Common myeloid progenitor, CD34-positive (primary cell): ENCODE measurements at regions not wholly inside any gene's neighbourhood (a gene's known extent, or its start where the extent isn't known, plus 50 kb on each side); places are given as distances from the start of the nearest gene placed in this dataset.

ENCODE experiments used
- CTCF ChIA-PET: fragments of 350-600 bp; sonication (Branson Sonifier 250); formaldehyde crosslinking; loops from one replicate; lab custom pipeline; 2021; ENCODE audit warnings: antibody characterized with exemption; lab: Charles Lee
- POLR2A ChIA-PET: fragments of 350-600 bp; sonication (Branson Sonifier 250); formaldehyde crosslinking; loops from one replicate; lab custom pipeline; 2021; ENCODE audit warnings: antibody characterized with exemption; lab: Charles Lee
- DNase-seq, 3 donors: peaks; one replicate each; pipeline versions ENCODE4 v3.0.0 to v3.0.0-alpha.2; 2013
- H3K27ac ChIP-seq, 2 experiments: 1 replicate in 1 of 2; 2 replicates in 1 of 2; pipeline ENCODE4 v1.7.0; 2013; ENCODE audit warnings: inconsistent platforms in 2 of 2, low read length in 2 of 2, mild to moderate bottlenecking in 2 of 2, low read depth in 1 of 2, moderate library complexity in 1 of 2; ENCODE audit not compliant: severe bottlenecking in 2 of 2, insufficient read depth in 1 of 2, poor library complexity in 1 of 2
- H3K27me3 ChIP-seq, 5 experiments: replicated peaks in 2 of 5; 1 replicate in 3 of 5; 2 replicates in 2 of 5; pipeline versions ENCODE4 v1.6.1 to v1.7.0; 2013; ENCODE audit warnings: low read length in 4 of 5, mild to moderate bottlenecking in 2 of 5, moderate library complexity in 2 of 5, inconsistent platforms in 1 of 5; ENCODE audit not compliant: insufficient read depth in 5 of 5, control insufficient read depth in 4 of 5
- H3K36me3 ChIP-seq, 4 experiments: 1 replicate in 2 of 4; 2 replicates in 2 of 4; pipeline versions ENCODE4 v1.6.1 to v1.7.0; 2013; ENCODE audit warnings: low read length in 3 of 4, control low read depth in 1 of 4, mild to moderate bottlenecking in 1 of 4; ENCODE audit not compliant: control insufficient read depth in 4 of 4, insufficient read depth in 4 of 4
- H3K4me1 ChIP-seq, 4 experiments: 1 replicate in 3 of 4; 2 replicates in 1 of 4; pipeline versions ENCODE4 v1.6.1 to v1.7.1; 2013; ENCODE audit warnings: low read length in 3 of 4, mild to moderate bottlenecking in 3 of 4, control low read depth in 1 of 4, inconsistent platforms in 1 of 4, moderate library complexity in 1 of 4; ENCODE audit not compliant: control insufficient read depth in 4 of 4, insufficient read depth in 4 of 4; ENCODE audit errors: control extremely low read depth in 1 of 4
- H3K4me3 ChIP-seq, 7 experiments: 1 replicate in 4 of 7; 2 replicates in 3 of 7; pipeline versions ENCODE4 v1.5.1 to v1.7.0; 2013; ENCODE audit warnings: mild to moderate bottlenecking in 7 of 7, low read length in 6 of 7, moderate library complexity in 6 of 7, inconsistent platforms in 2 of 7, low read depth in 2 of 7, control low read depth in 1 of 7; ENCODE audit not compliant: insufficient read depth in 4 of 7, control insufficient read depth in 1 of 7; ENCODE audit errors: extremely low read depth in 1 of 7
- H3K9me3 ChIP-seq, 5 experiments: 1 replicate in 4 of 5; 2 replicates in 1 of 5; pipeline versions ENCODE4 v1.6.1 to v1.7.1; 2013; ENCODE audit warnings: low read length in 4 of 5, mild to moderate bottlenecking in 2 of 5, inconsistent platforms in 1 of 5, low read depth in 1 of 5, moderate library complexity in 1 of 5; ENCODE audit not compliant: control insufficient read depth in 4 of 5, insufficient read depth in 2 of 5; ENCODE audit errors: control extremely low read depth in 1 of 5
- WGBS: methylation state at CpG from one replicate; pipeline ENCODE4 v1.1.5; 2013; ENCODE audit not compliant: insufficient coverage; 5-methylcytosine and 5-hydroxymethylcytosine counted together

- Histone ChIP-seq H3K27ac (no peak overlapping the region), H3K4me3 (no peak overlapping the region), H3K27me3 (no peaks in the 10 kb centered on the region), H3K9me3 (no peaks in the 10 kb centered on the region), H3K4me1 (peaks cover 0 to 6% (median under 1%) of the 10 kb centered on the region in 4 experiments), H3K36me3 (no peaks in the 10 kb centered on the region)
- peak; percentile 2 to 20 (median 8) for DNase-seq
- CTCF ChIA-PET: interaction anchor here (1.1 kb wide), 1 partner anchor 46 kb away, joined by 3 read pairs; no protein-coding TSS in a partner anchor
- 90% methylated on average over 6 of the region's 9 CpGs for WGBS
- POLR2A ChIA-PET: interaction anchor here (0.7 kb wide), 1 partner anchor 119 kb away, joined by 3 read pairs; no protein-coding TSS in a partner anchor
These were observed 95.7 kb upstream of the VANGL1 start for GRCh38 chr1:115545791-115546733.

GRCh38 chr1:115545096-115545720 is 96.6 kb upstream of the VANGL1 start:
- peaks cover 0 to 6% (median under 1%) of the 10 kb centered on the region in 4 experiments for H3K4me1 ChIP-seq
- 85% methylated on average over 15 of the region's 15 CpGs for WGBS
- ChIA-PET CTCF (no interaction called here), POLR2A (interaction anchor here (0.7 kb wide), 1 partner anchor 118 kb away, joined by 3 read pairs; no protein-coding TSS in a partner anchor)
- no peak overlapping the region for H3K4me3 ChIP-seq
- no peaks in the 10 kb centered on the region for H3K27me3 ChIP-seq
- H3K36me3 ChIP-seq: no peaks in the 10 kb centered on the region
- no peak for DNase-seq
- H3K27ac ChIP-seq: no peak overlapping the region
- no peaks in the 10 kb centered on the region for H3K9me3 ChIP-seq

GRCh38 chr1:115544131-115544530 is 97.6 kb upstream of the VANGL1 start:
- no peak overlapping the region for H3K4me3 ChIP-seq
- ChIA-PET CTCF (interaction anchor here (1.0 kb wide), 1 partner anchor 51 kb away, joined by 3 read pairs; no protein-coding TSS in a partner anchor), POLR2A (no interaction called here)
- no peaks in the 10 kb centered on the region for H3K9me3 ChIP-seq
- WGBS: 67% methylated on average over 1 of the region's 4 CpGs
- no peak for DNase-seq
- no peaks in the 10 kb centered on the region for H3K27me3 ChIP-seq
- H3K36me3 ChIP-seq: no peaks in the 10 kb centered on the region
- no peak overlapping the region for H3K27ac ChIP-seq
- H3K4me1 ChIP-seq: peaks cover 0 to 6% (median under 1%) of the 10 kb centered on the region in 4 experiments

- H3K27me3 ChIP-seq: no peaks in the 10 kb centered on the region
- H3K9me3 ChIP-seq: no peaks in the 10 kb centered on the region
- WGBS: no CpG with 5 or more reads among the region's 2 CpGs
- no peaks in the 10 kb centered on the region for H3K36me3 ChIP-seq
- POLR2A ChIA-PET: no interaction called here
- peaks cover 0 to 6% (median under 1%) of the 10 kb centered on the region in 4 experiments for H3K4me1 ChIP-seq
- CTCF ChIA-PET: interaction anchor here (1.0 kb wide), 1 partner anchor 52 kb away, joined by 3 read pairs; no protein-coding TSS in a partner anchor
- H3K27ac ChIP-seq: no peak overlapping the region
- no peak for DNase-seq
- H3K4me3 ChIP-seq: no peak overlapping the region
These were observed 98.5 kb upstream of the VANGL1 start for GRCh38 chr1:115543247-115543646.

GRCh38 chr1:115539736-115540135 is 102.0 kb upstream of the VANGL1 start:
- POLR2A ChIA-PET: no interaction called here
- H3K9me3 ChIP-seq: peaks cover 0 to 5% (median 0%) of the 10 kb centered on the region in 5 experiments
- DNase-seq: no peak
- H3K4me1 ChIP-seq: no peaks in the 10 kb centered on the region
- H3K36me3 ChIP-seq: no peaks in the 10 kb centered on the region
- WGBS: 92% methylated on average over 2 of the region's 3 CpGs
- H3K27ac ChIP-seq: no peak overlapping the region
- H3K4me3 ChIP-seq: no peak overlapping the region
- no peaks in the 10 kb centered on the region for H3K27me3 ChIP-seq
- CTCF ChIA-PET: no interaction called here

- no peak overlapping the region for H3K27ac ChIP-seq
- no peaks in the 10 kb centered on the region for H3K36me3 ChIP-seq
- H3K4me1 ChIP-seq: no peaks in the 10 kb centered on the region
- peaks cover 0 to 8% (median 0%) of the 10 kb centered on the region in 5 experiments for H3K9me3 ChIP-seq
- CTCF ChIA-PET: no interaction called here
- WGBS: 83% methylated on average over 3 of the region's 7 CpGs
- no peak overlapping the region for H3K4me3 ChIP-seq
- no peaks in the 10 kb centered on the region for H3K27me3 ChIP-seq
- DNase-seq: no peak
- POLR2A ChIA-PET: no interaction called here
These were observed 102.7 kb upstream of the VANGL1 start for GRCh38 chr1:115539061-115539460.
